GM12864 (cell line): ENCODE measurements at regions not wholly inside any gene's neighbourhood (a gene's known extent, or its start where the extent isn't known, plus 50 kb on each side); places are given as distances from the start of the nearest gene placed in this dataset.

Source experiments
- DNase-seq: peaks from one replicate; pipeline ENCODE4 v3.0.0-alpha.2; 2011; ENCODE audit warnings: low read depth
- H3K4me3 ChIP-seq: 2 replicates; pipeline ENCODE4 v1.5.1; 2011; ENCODE audit warnings: mild to moderate bottlenecking, low read depth, low read length, control low read depth
- TF ChIP-seq, protein P1 (sequence below): IDR thresholded peaks from 2 replicates; pipeline ENCODE4 v1.5.1; 2011; ENCODE audit warnings: low read depth, mild to moderate bottlenecking, moderate library complexity, low read length, control low read depth, inconsistent platforms; ENCODE audit errors: missing control alignments

DNA sequence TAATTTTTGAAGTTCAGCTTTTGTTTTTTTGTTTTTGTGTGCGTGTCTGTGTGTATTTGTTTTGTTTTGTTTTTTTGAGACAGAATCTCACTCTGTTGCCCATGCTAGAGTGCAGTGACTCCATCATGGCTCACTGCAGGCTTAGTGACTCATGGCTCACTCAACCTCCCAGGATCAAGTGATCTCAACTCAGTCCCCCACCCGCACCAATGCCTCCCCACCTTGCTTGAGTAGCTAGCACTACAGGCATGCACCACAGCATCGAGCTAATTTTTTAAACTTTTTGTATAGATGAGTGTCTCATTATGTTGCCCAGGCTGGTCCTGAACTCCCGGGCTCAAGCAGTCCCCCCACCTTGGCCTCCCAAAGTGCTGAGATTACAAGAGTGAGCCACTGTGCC, 981.4 kb downstream of the BCL11B start:
- H3K4me3 ChIP-seq: no peak overlapping the region
- DNase-seq: no peak
- TF ChIP-seq, protein P1, sequence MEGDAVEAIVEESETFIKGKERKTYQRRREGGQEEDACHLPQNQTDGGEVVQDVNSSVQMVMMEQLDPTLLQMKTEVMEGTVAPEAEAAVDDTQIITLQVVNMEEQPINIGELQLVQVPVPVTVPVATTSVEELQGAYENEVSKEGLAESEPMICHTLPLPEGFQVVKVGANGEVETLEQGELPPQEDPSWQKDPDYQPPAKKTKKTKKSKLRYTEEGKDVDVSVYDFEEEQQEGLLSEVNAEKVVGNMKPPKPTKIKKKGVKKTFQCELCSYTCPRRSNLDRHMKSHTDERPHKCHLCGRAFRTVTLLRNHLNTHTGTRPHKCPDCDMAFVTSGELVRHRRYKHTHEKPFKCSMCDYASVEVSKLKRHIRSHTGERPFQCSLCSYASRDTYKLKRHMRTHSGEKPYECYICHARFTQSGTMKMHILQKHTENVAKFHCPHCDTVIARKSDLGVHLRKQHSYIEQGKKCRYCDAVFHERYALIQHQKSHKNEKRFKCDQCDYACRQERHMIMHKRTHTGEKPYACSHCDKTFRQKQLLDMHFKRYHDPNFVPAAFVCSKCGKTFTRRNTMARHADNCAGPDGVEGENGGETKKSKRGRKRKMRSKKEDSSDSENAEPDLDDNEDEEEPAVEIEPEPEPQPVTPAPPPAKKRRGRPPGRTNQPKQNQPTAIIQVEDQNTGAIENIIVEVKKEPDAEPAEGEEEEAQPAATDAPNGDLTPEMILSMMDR: no peak

DNA sequence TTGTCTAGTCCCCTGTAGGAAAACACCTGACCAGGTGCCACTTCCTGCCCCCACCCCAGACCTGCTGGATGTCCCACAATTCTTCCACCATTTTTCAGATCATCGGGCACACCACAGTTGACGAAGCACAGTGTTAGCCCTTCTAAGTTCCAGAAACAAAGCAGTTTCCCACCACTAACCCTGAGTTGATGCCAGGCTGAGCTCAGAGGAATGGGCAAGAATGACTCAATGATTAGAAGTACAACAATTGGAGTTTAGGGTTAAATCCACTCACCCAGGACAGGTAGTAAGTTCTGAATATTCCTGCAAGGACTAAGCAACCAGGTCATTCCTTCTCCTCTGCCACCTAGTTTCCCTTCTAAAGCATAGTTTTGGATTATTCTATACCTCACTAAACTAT, 979.8 kb downstream of the BCL11B start:
- TF ChIP-seq, protein P1: no peak
- no peak overlapping the region for H3K4me3 ChIP-seq
- no peak for DNase-seq

DNA sequence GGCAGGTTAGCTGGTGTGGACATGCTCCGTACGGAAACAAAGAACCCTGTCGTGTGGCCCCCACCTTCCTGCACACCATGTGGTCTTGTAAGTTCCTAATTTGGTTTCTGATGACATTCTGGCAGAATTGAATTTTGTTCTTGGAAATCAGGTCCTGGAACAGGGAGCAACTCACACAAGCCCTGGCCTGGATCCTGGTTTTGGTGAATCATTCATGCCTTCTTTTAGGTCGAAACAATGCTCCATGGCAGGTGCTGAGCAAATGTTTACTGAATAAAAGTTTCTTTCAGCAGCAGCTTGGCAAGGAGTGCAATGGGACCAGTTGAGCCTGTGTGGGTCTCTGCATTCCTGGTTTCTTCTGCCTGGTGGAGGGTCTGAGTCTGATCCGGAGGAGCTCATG, 978.4 kb downstream of the BCL11B start:
- no peak overlapping the region for H3K4me3 ChIP-seq
- no peak for DNase-seq
- TF ChIP-seq, protein P1: no peak

DNA sequence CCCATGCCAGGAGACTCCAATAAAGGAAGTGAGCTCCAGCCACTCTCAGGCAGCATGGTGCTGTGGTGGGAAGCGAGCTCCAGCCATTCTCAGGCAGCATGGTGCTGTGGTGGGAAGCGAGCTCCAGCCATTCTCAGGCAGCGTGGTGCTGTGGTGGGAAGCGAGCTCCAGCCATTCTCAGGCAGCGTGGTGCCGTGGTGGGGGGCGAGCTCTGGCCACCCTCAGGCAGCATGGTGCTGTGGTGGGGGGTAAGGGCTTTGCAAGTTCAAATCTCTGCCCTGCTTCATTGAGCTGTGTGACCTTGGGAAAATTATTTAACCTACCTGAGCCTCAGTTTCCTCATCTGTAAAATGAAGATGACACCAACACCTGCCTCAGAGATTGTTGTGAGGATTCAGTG, 975.1 kb downstream of the BCL11B start:
- TF ChIP-seq, protein P1: no peak
- DNase-seq: no peak
- H3K4me3 ChIP-seq: no peak overlapping the region

DNA sequence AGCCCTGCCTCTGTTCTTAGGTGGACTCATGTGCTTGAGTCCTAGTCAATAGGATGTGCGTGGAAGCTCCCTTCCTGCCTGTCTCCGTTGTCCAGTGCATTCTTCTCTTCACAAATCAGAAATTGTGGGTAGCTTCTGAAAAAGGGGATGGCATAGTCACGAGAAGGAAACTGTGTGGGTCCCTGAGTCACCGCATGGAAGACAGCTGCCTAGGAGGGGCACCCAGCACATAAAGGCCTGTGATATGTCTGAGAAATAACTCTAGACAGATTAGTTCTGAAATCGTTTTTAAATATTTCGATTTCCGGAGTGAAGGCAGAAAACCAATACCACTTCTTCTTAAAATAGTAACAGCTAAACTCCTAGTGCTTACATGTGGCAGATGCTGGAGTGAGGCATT, 974.4 kb downstream of the BCL11B start:
- TF ChIP-seq, protein P1: no peak
- H3K4me3 ChIP-seq: no peak overlapping the region
- no peak for DNase-seq

DNA sequence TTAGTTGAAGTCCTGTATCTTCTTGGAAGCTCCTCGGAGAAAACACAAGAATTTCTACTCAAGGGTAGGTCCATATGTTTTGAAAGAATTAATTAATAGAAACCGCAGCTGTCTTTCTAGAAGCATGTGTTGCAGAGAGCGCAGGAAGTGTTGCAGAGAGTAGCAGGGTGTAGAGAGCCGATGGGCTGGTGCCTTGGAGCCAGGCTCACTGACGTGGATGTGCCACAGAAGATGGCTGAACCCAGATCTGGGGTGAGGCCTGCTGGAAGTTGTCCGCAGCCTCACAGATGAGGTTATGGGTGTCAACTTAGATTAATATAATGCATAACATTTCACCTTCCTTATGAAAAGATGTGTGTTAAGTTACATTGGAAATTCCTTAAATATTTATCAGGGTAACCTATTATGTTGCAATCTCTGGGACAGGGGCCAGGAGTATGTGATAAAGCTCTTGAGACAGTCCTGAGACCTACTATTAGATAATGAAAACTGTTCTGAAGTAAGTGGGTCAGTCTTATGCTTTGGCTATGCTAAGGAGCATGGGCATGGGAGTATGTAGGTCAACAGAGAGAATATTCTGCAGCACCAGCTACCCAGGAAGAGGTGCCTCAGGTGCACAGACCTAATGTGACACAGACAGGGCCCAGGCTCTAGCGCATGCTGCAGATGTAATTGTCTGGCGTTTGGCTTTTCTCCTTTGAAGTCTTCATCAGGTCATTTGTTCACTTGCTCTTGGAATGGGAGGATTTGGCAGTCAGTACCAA, 973.3 kb downstream of the BCL11B start:
- DNase-seq: no peak
- no peak overlapping the region for H3K4me3 ChIP-seq
- TF ChIP-seq, protein P1: no peak

DNA sequence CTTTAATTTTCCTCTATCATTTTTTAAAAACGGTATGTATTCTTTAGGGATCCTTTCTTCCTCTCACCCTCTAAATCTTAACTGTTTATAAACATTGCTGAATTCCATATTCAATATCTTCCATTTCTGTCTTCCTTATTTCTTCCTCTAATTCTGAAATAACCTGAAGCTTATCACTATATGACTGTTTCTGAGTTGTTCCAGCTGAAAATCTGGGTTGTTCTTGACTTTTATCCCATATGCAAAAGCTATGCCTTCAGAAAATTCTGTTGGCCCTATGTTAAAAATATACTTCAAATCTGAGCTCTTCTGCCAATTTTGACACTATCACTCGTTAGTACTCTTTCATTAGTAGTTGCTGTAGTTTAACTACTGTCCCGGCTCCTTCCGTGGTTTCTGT, 970.3 kb downstream of the BCL11B start:
- H3K4me3 ChIP-seq: no peak overlapping the region
- TF ChIP-seq, protein P1: no peak
- no peak for DNase-seq
